ENCODE measurements at regions not wholly inside any gene's neighbourhood (a gene's known extent, or its start where the extent isn't known, plus 50 kb on each side); places are given as distances from the start of the nearest gene placed in this dataset.

- TF ChIP-seq EZH2 (IDR thresholded peaks at IDR 0.05; ENCODE audit: borderline replicate concordance, low read depth, low read length, severe bottlenecking) (no peak), FOS (IDR thresholded peaks at IDR 0.05; ENCODE audit: borderline replicate concordance, insufficient read depth, low read length) (no peak), POLR2A (IDR thresholded peaks at IDR 0.05; ENCODE audit: low read depth, low read length) (no peak), JUN (IDR thresholded peaks at IDR 0.05; ENCODE audit: borderline replicate concordance, insufficient read depth, insufficient read length, low read depth) (no peak), MAX (IDR thresholded peaks at IDR 0.05; ENCODE audit: insufficient read depth, insufficient read length) (no peak), POLR2AphosphoS5 (IDR thresholded peaks at IDR 0.05; ENCODE audit: insufficient read depth, low read depth, low read length) (no peak), GATA2 (IDR thresholded peaks at IDR 0.05; ENCODE audit: insufficient read depth, insufficient read length, low read depth, low read length) (no peak), CTCF (IDR thresholded peaks at IDR 0.05; ENCODE audit: extremely low read depth in 1 of 2, insufficient read depth in 1 of 2, low read depth in 1 of 2, low read length in 2 of 2) (no peak), MYC (IDR thresholded peaks at IDR 0.05; ENCODE audit: low read depth, low read length) (no peak)
- no peak overlapping the region for H3K4me3 ChIP-seq (replicated peaks in 1 of 3; ENCODE audit: insufficient read depth in 1 of 3, low read depth in 1 of 3, low read length in 3 of 3)
- H3K36me3 ChIP-seq (ENCODE audit: control insufficient read depth in 2 of 2, extremely low read depth in 1 of 2, insufficient read depth in 2 of 2, low read length in 2 of 2): no peaks in the 10 kb centered on the region
- H3K4me2 ChIP-seq (ENCODE audit: insufficient read depth, low read length): no peak overlapping the region
- POLR2A ChIA-PET: no interaction called here
- no peaks in the 10 kb centered on the region for H3K79me2 ChIP-seq (ENCODE audit: control insufficient read depth, insufficient read depth, low read length)
- no peak overlapping the region for H3K27ac ChIP-seq (ENCODE audit: insufficient read depth, low read depth, low read length)
- BruUV-seq (replicated peaks): no TSS peak
- dilution Hi-C loops (cut with MboI; ENCODE audit: extremely low pct_ligation_motif_present, low sequenced_read_pairs) (no loop called here), intact Hi-C loops (cut with micrococcal nuclease) (no loop called here)
- no peaks in the 10 kb centered on the region for H3K9me1 ChIP-seq (replicated peaks; ENCODE audit: control insufficient read depth, extremely low read depth, insufficient read depth, low read length)
- CTCF ChIA-PET: no interaction called here
- DNase-seq (ENCODE audit: low read depth, low spot score) (no peak), FAIRE-seq (no peak)
- no peaks in the 10 kb centered on the region for H3K4me1 ChIP-seq (ENCODE audit: control insufficient read depth, extremely low read depth, insufficient read depth, low read length)
- H2AFZ ChIP-seq (ENCODE audit: low read depth, low read length): no peak overlapping the region
- no peaks in the 10 kb centered on the region for H3K27me3 ChIP-seq (ENCODE audit: control insufficient read depth in 2 of 2, insufficient read depth in 2 of 2, low read length in 2 of 2)
- no peak overlapping the region for H3K9ac ChIP-seq (replicated peaks; ENCODE audit: extremely low read depth, insufficient read depth, low read length)
- no peaks in the 10 kb centered on the region for H3K9me3 ChIP-seq (replicated peaks; ENCODE audit: control insufficient read depth, insufficient read depth, low read length)
- H4K20me1 ChIP-seq (replicated peaks; ENCODE audit: control insufficient read depth, extremely low read depth, insufficient read depth, low read length): no peaks in the 10 kb centered on the region
Measured at GRCh38 chr4:57924951-57925350, 814.8 kb upstream of the IGFBP7 start.

Data from endothelial cell of umbilical vein (primary cell).